Umbilical cord (tissue), 1 donor: ENCODE measurements at regions not wholly inside any gene's neighbourhood (a gene's known extent, or its start where the extent isn't known, plus 50 kb on each side); places are given as distances from the start of the nearest gene placed in this dataset.

Source experiments
- DNase-seq: peaks from one replicate; pipeline ENCODE4 v3.0.0-alpha.2; 2015; ENCODE audit warnings: low spot score

GRCh38 chr10:128551475-128551874 lies 425.3 kb upstream of the MKI67 start:
- DNase-seq = no peak

DNA sequence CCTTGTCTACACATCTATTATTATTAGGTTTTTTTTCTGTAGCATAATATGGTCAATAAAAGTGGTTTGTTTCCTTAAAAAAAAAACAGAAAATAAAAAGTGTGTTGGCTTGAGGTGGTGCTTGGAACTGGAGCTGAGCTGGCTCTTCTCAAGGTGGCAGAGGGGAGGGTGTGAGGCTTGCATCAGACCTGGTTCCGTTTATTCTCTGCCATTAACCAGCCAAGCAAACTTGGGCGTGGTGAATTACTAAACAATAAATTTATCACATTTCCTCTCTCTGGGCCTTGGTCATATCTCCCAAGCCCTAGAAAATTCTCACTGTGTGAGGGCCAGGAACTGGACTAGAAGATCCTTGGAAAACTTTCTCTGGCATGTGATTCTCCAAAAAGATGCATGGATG lies 427.5 kb upstream of the MKI67 start:
- DNase-seq = no peak

GRCh38 chr10:128556182-128557110 lies 430.2 kb upstream of the MKI67 start:
- no peak for DNase-seq

GRCh38 chr10:128557149-128557710 lies 431.0 kb upstream of the MKI67 start:
- DNase-seq = no peak

DNA sequence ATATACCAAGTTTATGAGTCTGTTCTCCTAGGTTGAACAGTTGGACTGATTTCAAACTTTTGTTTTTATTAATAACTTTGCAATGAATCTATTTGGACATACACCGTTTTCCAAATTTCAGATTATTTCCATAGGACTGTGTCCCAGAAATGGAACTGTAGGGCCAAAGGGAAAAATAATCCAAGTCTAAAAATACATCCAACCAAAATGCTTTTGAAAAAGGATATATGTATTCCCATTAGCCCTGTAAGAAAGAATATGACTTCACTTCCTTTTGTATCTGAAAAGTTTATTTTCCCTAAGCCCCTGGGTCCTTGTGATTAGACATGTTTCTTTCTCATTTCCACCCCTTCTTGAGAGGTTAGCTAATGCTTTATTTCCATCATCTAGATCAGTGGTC lies 434.2 kb upstream of the MKI67 start:
- DNase-seq = no peak

- no peak for DNase-seq
These were observed 434.8 kb upstream of the MKI67 start for GRCh38 chr10:128560993-128561392.

GRCh38 chr10:128563387-128563786 lies 437.2 kb upstream of the MKI67 start:
- no peak for DNase-seq

GRCh38 chr10:128563904-128564303 lies 437.7 kb upstream of the MKI67 start:
- no peak for DNase-seq

DNA sequence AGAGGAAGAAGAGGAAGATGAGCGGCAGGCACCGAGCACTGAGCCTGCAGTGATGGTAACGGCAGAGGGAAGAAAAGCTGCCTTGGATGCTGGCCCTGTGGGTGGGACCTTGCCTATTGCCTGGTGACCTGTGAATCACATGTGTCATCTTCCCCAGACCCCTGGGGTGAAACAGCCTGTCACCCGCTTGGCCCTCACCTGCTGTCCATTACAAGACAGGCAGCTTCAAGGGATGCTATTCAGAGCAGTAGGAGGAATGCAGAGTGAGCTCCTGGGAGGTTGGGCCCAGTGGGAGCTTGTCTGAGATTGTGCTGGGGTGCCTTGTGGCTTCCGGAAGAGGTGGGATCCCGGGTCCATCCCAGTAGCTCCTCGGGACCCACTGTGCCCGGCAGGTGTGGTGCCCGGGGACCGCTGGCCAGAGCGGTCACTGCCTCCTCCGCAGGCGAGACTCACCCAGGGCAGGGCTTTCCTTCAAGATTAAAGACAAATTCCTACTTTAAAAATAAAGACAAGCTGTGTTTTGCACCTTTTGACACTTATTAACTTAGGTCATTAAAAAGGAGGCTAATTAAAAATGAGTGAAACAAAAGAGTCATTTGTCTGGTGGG lies 440.2 kb upstream of the MKI67 start:
- DNase-seq = no peak

GRCh38 chr10:128567551-128567950 lies 441.3 kb upstream of the MKI67 start:
- DNase-seq = no peak

- DNase-seq = no peak
These were observed 441.8 kb upstream of the MKI67 start for GRCh38 chr10:128568041-128568440.

- DNase-seq = no peak
These were observed 442.3 kb upstream of the MKI67 start for GRCh38 chr10:128568491-128568890.

DNA sequence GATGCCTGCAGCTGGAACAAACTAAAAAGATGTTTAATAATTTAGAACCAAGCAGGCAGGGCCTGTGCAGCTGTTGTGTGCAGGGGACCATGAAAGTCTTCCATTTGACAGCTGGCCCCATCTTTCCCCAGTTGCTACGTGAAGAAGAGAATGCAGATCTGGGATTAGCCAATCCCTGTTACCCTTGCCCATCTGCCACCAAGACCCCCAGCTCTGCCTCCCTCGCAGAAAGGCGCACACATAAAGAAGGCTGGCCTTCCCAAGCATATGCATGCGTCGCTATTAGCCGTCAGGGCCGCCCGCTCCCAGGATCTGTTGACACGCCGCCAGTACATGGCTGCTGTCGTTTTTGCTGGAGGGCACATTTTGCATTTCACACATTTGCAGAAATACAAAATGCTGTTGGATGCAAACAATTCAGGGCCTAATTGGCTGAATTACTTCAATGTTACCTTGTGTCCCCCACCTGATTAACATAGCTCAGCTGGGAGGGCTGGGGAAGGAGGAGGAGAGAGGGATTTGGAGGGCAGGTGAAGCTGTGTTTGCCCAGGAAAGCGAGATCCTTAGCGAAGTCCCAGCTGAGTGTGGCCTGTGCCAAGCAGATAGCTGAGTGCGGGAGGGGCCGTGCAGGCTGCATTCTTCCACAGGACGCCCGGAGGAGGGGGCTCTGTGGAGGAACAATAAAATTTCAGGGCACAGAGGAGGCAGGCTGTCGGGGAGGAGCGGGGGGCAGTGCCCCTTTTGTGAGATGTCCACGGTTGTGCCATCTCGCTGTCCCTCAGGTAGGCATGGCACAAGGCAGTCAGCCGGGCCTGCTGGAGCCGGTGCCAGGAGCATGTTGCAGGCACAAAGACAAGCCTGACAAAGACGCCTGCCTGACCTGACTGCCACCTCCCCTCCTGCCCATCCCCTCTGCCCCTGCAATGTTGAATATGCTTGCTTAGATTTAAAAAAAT lies 443.0 kb upstream of the MKI67 start:
- no peak for DNase-seq

DNA sequence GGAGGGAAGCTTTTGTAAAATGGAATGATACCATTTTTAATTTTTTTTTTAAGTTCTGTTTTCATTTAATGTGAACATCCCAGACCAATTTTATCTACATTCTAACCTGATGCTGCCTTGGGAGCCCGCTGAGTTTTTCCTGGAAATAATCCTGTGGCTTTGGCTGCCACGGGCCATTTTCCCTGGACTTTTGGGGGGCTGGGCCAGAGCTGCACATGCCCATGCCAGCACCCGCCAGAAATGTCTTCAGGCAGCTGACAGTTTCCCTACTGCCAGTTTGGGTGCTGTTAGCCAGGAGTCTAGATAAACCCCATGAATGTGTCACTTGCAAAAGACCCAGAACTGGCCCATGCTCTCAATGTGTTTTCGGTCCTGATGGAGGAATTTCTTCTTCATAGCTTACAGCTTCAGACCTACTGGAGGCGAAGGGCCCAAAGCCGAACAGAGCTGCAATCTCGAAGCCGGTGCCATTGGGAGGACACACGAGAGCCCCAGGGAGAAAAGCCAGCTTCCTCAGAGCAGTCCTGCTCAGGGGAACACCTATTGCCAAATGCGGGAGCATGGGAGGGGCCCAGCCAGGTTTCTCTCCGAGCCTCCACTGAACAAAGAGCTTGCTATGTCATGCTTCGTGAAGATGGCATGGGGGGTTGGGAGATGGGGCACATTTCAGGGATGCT lies 444.2 kb upstream of the MKI67 start:
- no peak for DNase-seq

GRCh38 chr10:128571071-128571470 lies 444.8 kb upstream of the MKI67 start:
- DNase-seq = no peak

GRCh38 chr10:128571745-128572144 lies 445.5 kb upstream of the MKI67 start:
- DNase-seq = no peak

DNA sequence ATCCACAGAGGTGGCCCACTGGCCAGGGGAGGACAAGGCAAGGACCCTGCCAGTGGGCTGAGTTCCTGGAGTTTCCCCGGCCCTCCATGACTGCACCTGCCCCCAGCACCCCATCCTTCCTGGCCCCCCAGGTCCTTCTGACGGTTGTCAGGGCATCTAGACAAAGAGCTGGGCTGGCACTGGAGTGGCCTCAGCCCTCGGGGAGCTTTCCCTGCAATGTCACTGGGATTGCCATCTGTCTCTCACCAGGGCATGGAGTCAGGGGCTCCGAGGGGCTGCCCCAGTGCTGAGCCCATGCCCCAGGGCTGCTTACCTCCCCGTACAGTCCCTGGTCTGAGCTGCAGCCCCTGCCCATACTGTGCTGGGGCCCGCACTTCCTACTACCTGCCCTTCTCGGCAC lies 446.5 kb upstream of the MKI67 start:
- DNase-seq = no peak

GRCh38 chr10:128573281-128573845 lies 447.1 kb upstream of the MKI67 start:
- no peak for DNase-seq

GRCh38 chr10:128573986-128574385 lies 447.8 kb upstream of the MKI67 start:
- no peak for DNase-seq

DNA sequence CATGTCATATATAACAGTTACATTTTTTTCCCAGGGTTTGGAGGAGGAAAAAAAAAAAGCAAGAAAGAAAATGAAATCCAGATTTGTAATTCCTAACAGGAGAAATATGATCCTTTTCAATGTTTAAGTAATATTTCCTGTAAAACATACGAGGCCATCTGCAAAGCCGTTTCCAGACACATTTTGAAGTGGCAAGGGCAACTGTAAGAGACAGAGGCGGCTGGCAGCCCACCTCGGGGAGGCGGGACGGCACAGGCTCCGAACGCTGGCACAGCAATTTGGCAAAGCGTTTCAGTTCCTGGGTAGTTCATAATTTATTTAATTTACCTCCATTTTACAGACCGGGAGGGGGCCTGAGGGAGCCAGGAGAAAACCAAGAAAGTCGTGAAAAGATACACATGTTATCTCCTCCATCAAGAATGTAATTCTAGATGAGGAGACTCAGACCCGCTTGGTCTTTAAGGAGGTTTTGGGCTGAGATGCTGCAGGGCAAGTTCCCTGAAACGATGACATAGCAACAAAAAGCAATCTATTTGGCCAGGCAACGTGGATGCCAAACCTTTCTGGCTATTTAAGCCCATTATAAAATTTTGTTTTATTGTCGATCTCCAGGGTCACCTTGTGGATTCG lies 448.5 kb upstream of the MKI67 start:
- peak; percentile 23 for DNase-seq
